BLaER1 treated with 17β-estradiol and CSF1 and Interleukin-3, amounts not matched to agents 10 nM and 100 nM (cell line): ENCODE measurements at regions not wholly inside any gene's neighbourhood (a gene's known extent, or its start where the extent isn't known, plus 50 kb on each side); places are given as distances from the start of the nearest gene placed in this dataset.
A peak's percentile ranks its signal among the peaks of the same experiment; 100 is the strongest.

Source experiments
- H3K27ac ChIP-seq, 11 experiments: shearing (Covaris generic); formaldehyde crosslinking; 2 replicates each; pipeline ENCODE4 v1.8.1; 2022
- H3K27me3 ChIP-seq, 11 experiments: shearing (Covaris generic); formaldehyde crosslinking; 2 replicates each; pipeline ENCODE4 v1.8.1; 2022
- H3K36me3 ChIP-seq, 11 experiments: shearing (Covaris generic); formaldehyde crosslinking; 2 replicates each; pipeline ENCODE4 v1.8.1; 2022
- H3K4me1 ChIP-seq, 10 experiments: shearing (Covaris generic); formaldehyde crosslinking; 2 replicates each; pipeline ENCODE4 v1.8.1; 2022
- H3K4me2 ChIP-seq, 11 experiments: shearing (Covaris generic); formaldehyde crosslinking; 2 replicates each; pipeline ENCODE4 v1.8.1; 2022
- H3K4me3 ChIP-seq, 10 experiments: shearing (Covaris generic); formaldehyde crosslinking; 2 replicates each; pipeline ENCODE4 v1.8.1; 2022
- H3K9ac ChIP-seq, 11 experiments: shearing (Covaris generic); formaldehyde crosslinking; 2 replicates each; pipeline ENCODE4 v1.8.1; 2022
- H3K9me3 ChIP-seq, 11 experiments: shearing (Covaris generic); formaldehyde crosslinking; replicated peaks in 1 of 11; 2 replicates each; pipeline ENCODE4 v1.8.1; 2022
- H4K20me1 ChIP-seq, 11 experiments: shearing (Covaris generic); formaldehyde crosslinking; 2 replicates each; pipeline ENCODE4 v1.8.1; 2022
- Cebpa-rat ChIP-seq, 11 experiments: shearing (Covaris generic); IDR thresholded peaks; 2 replicates each; pipeline ENCODE4 v1.8.1; 2022

GRCh38 chr17:34771891-34772290, 189.4 kb downstream of the CCT6B start:
- H3K4me2 ChIP-seq = peak overlapping the region in 9 of 11 experiments; percentile 43 to 85 (median 73); a peak in 16 of 22 replicates
- H3K9me3 ChIP-seq = no peaks in the 10 kb centered on the region
- peaks cover 0 to 30% (median 26%) of the 10 kb centered on the region in 10 experiments; a peak in 17 of 20 replicates for H3K4me1 ChIP-seq
- H3K4me3 ChIP-seq = no peak overlapping the region
- H3K9ac ChIP-seq = no peak overlapping the region
- no peaks in the 10 kb centered on the region; a peak in 1 of 22 replicates for H4K20me1 ChIP-seq
- no peaks in the 10 kb centered on the region for H3K36me3 ChIP-seq
- H3K27me3 ChIP-seq = no peaks in the 10 kb centered on the region
- no peak overlapping the region for H3K27ac ChIP-seq
- TF ChIP-seq Cebpa-rat (IDR thresholded peaks at IDR 0.05) = no peak

- TF ChIP-seq Cebpa-rat (IDR thresholded peaks at IDR 0.05) = no peak
Measured at GRCh38 chr17:34770586-34770985, 190.7 kb downstream of the CCT6B start.

GRCh38 chr17:34769899-34770298, 190.5 kb downstream of the TMEM132E start:
- Histone ChIP-seq H3K4me2 (no peak overlapping the region), H3K27ac (no peak overlapping the region), H3K9me3 (no peaks in the 10 kb centered on the region), H3K9ac (no peak overlapping the region), H3K4me1 (peaks cover 0 to 30% (median 26%) of the 10 kb centered on the region in 10 experiments; a peak in 17 of 20 replicates), H3K27me3 (no peaks in the 10 kb centered on the region), H3K4me3 (no peak overlapping the region), H4K20me1 (no peaks in the 10 kb centered on the region; a peak in 1 of 22 replicates), H3K36me3 (no peaks in the 10 kb centered on the region)
- no peak for TF ChIP-seq Cebpa-rat (IDR thresholded peaks at IDR 0.05)

More at GRCh38 chr17:34770586-34770985, 190.7 kb downstream of the CCT6B start:
- no peaks in the 10 kb centered on the region for H3K27me3 ChIP-seq
- H3K4me3 ChIP-seq = no peak overlapping the region
- H3K4me1 ChIP-seq = peaks cover 0 to 30% (median 26%) of the 10 kb centered on the region in 10 experiments; a peak in 17 of 20 replicates
- H4K20me1 ChIP-seq = no peaks in the 10 kb centered on the region; a peak in 1 of 22 replicates
- no peak overlapping the region for H3K27ac ChIP-seq
- no peaks in the 10 kb centered on the region for H3K36me3 ChIP-seq
- no peak overlapping the region for H3K4me2 ChIP-seq
- H3K9me3 ChIP-seq = no peaks in the 10 kb centered on the region
- no peak overlapping the region for H3K9ac ChIP-seq

- Histone ChIP-seq H3K9me3 (no peaks in the 10 kb centered on the region), H4K20me1 (no peaks in the 10 kb centered on the region; a peak in 1 of 22 replicates), H3K4me3 (no peak overlapping the region), H3K27ac (no peak overlapping the region), H3K4me2 (no peak overlapping the region), H3K36me3 (no peaks in the 10 kb centered on the region), H3K4me1 (peaks cover 0 to 30% (median 26%) of the 10 kb centered on the region in 10 experiments; a peak in 17 of 20 replicates), H3K9ac (no peak overlapping the region), H3K27me3 (no peaks in the 10 kb centered on the region)
- TF ChIP-seq Cebpa-rat (IDR thresholded peaks at IDR 0.05) = no peak
Measured at GRCh38 chr17:34769049-34769448, 189.7 kb downstream of the TMEM132E start.

GRCh38 chr17:34765291-34765690, 185.9 kb downstream of the TMEM132E start:
- Histone ChIP-seq H3K27me3 (no peaks in the 10 kb centered on the region), H3K4me3 (no peak overlapping the region), H3K36me3 (no peaks in the 10 kb centered on the region), H3K4me2 (no peak overlapping the region), H4K20me1 (no peaks in the 10 kb centered on the region), H3K4me1 (no peaks in the 10 kb centered on the region), H3K9ac (no peak overlapping the region), H3K9me3 (no peaks in the 10 kb centered on the region), H3K27ac (no peak overlapping the region)
- TF ChIP-seq Cebpa-rat (IDR thresholded peaks at IDR 0.05) = no peak

DNA sequence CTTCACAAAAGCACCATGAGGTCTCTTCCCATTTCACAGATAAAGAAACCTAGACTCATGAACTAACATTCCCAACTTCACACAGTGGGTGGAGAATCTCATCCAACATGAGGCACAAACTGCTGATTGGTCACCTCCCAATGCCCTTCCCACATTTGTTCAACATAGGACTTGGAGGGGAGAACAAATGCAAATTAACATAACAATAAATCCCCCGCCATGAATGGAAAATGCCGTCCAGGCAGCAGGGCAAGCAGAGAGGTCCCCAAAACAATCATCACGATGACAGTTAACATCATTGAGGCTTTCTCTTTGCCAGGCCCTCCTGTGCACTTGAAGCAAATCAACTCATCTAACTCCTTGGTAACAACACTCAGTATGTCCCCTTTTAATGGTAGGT, 185.3 kb downstream of the TMEM132E start:
- Histone ChIP-seq H3K4me3 (no peak overlapping the region), H3K36me3 (no peaks in the 10 kb centered on the region), H3K9me3 (no peaks in the 10 kb centered on the region), H4K20me1 (no peaks in the 10 kb centered on the region), H3K4me2 (no peak overlapping the region), H3K27me3 (no peaks in the 10 kb centered on the region), H3K9ac (no peak overlapping the region), H3K4me1 (no peaks in the 10 kb centered on the region), H3K27ac (no peak overlapping the region)
- no peak for TF ChIP-seq Cebpa-rat (IDR thresholded peaks at IDR 0.05)

- no peak for TF ChIP-seq Cebpa-rat (IDR thresholded peaks at IDR 0.05)
- Histone ChIP-seq H3K4me2 (no peak overlapping the region), H4K20me1 (no peaks in the 10 kb centered on the region), H3K36me3 (no peaks in the 10 kb centered on the region), H3K9me3 (no peaks in the 10 kb centered on the region), H3K27ac (no peak overlapping the region), H3K4me3 (no peak overlapping the region), H3K4me1 (no peaks in the 10 kb centered on the region), H3K9ac (no peak overlapping the region), H3K27me3 (no peaks in the 10 kb centered on the region)
Measured at GRCh38 chr17:34763728-34764665, 184.6 kb downstream of the TMEM132E start.

- no peak for TF ChIP-seq Cebpa-rat (IDR thresholded peaks at IDR 0.05)
- H4K20me1 ChIP-seq = no peaks in the 10 kb centered on the region
- no peaks in the 10 kb centered on the region for H3K4me1 ChIP-seq
- no peak overlapping the region for H3K4me3 ChIP-seq
- H3K36me3 ChIP-seq = no peaks in the 10 kb centered on the region
- no peak overlapping the region for H3K4me2 ChIP-seq
- H3K9ac ChIP-seq = no peak overlapping the region
- no peaks in the 10 kb centered on the region for H3K27me3 ChIP-seq
- H3K27ac ChIP-seq = no peak overlapping the region
- no peaks in the 10 kb centered on the region for H3K9me3 ChIP-seq
Measured at GRCh38 chr17:34762078-34762477, 182.7 kb downstream of the TMEM132E start.

DNA sequence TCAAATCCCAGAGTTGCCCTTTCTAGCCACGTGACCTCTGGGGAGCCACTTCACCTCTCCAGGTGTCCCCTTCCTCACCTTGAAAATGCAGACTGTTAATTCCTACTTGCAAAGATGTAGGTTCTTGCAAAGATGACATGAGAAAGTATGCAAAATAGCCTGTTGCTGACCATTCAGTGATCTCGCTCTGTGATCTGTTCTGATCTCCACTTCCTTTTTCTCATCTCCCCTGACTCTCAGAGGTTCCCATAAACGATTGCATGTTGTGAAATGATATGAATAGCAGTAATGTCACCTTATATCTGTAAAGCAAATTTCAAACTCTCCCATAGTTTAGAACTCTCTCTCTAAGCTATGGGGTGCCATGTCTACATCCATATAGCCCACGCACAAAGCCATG, 182.3 kb downstream of the TMEM132E start:
- Histone ChIP-seq H3K9me3 (no peaks in the 10 kb centered on the region), H4K20me1 (no peaks in the 10 kb centered on the region), H3K9ac (no peak overlapping the region), H3K4me3 (no peak overlapping the region), H3K4me2 (no peak overlapping the region), H3K27ac (no peak overlapping the region), H3K36me3 (no peaks in the 10 kb centered on the region), H3K27me3 (no peaks in the 10 kb centered on the region), H3K4me1 (no peaks in the 10 kb centered on the region)
- no peak for TF ChIP-seq Cebpa-rat (IDR thresholded peaks at IDR 0.05)
